ENCODE measurements at regions not wholly inside any gene's neighbourhood (a gene's known extent, or its start where the extent isn't known, plus 50 kb on each side); places are given as distances from the start of the nearest gene placed in this dataset.

DNA sequence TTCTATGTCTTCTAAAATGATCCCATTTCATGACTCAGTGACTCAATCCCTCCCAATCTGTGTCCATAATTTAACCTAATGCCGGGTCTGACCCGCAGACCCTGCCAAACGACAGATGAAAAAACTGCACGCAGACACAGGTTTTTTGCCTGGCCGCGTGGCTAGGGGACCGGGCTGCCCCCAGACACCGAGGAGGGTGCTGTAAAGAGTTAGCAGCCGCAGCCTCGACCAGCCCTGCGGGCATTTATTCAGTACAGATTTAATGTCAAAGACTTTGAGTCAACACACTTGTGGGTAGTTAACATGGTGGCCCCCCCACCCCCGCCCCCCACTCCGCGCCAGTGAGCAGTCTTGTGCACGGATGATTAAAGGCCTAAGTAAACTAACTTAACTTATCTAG is 1324.7 kb downstream of the GATA3 start:
- Histone ChIP-seq H3K4me1 (ENCODE audit: control insufficient read depth in 2 of 3, insufficient read depth in 2 of 3, low read depth in 1 of 3, low read length in 3 of 3) (no peaks in the 10 kb centered on the region), H3K27me3 (ENCODE audit: control insufficient read depth, insufficient read depth, low read length) (no peaks in the 10 kb centered on the region), H3K9me3 (ENCODE audit: control insufficient read depth in 2 of 3, insufficient read depth in 1 of 3, low read length in 3 of 3) (no peaks in the 10 kb centered on the region), H3K9ac (ENCODE audit: low read length in 3 of 3) (no peak overlapping the region), H3K4me3 (ENCODE audit: low read length in 3 of 3) (no peak overlapping the region), H3K27ac (ENCODE audit: low read depth in 2 of 2, low read length in 2 of 2) (no peak overlapping the region), H3K36me3 (ENCODE audit: control insufficient read depth in 2 of 3, insufficient read depth in 3 of 3, low read length in 3 of 3) (no peaks in the 10 kb centered on the region)
- intact Hi-C loops (cut with DNase I), result no loop called here
- TF ChIP-seq, protein P1, sequence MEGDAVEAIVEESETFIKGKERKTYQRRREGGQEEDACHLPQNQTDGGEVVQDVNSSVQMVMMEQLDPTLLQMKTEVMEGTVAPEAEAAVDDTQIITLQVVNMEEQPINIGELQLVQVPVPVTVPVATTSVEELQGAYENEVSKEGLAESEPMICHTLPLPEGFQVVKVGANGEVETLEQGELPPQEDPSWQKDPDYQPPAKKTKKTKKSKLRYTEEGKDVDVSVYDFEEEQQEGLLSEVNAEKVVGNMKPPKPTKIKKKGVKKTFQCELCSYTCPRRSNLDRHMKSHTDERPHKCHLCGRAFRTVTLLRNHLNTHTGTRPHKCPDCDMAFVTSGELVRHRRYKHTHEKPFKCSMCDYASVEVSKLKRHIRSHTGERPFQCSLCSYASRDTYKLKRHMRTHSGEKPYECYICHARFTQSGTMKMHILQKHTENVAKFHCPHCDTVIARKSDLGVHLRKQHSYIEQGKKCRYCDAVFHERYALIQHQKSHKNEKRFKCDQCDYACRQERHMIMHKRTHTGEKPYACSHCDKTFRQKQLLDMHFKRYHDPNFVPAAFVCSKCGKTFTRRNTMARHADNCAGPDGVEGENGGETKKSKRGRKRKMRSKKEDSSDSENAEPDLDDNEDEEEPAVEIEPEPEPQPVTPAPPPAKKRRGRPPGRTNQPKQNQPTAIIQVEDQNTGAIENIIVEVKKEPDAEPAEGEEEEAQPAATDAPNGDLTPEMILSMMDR (IDR thresholded peaks at IDR 0.05; ENCODE audit: borderline replicate concordance, extremely low read depth, insufficient read depth), result no peak
- no peak for DNase-seq
- no peak for FAIRE-seq

DNA sequence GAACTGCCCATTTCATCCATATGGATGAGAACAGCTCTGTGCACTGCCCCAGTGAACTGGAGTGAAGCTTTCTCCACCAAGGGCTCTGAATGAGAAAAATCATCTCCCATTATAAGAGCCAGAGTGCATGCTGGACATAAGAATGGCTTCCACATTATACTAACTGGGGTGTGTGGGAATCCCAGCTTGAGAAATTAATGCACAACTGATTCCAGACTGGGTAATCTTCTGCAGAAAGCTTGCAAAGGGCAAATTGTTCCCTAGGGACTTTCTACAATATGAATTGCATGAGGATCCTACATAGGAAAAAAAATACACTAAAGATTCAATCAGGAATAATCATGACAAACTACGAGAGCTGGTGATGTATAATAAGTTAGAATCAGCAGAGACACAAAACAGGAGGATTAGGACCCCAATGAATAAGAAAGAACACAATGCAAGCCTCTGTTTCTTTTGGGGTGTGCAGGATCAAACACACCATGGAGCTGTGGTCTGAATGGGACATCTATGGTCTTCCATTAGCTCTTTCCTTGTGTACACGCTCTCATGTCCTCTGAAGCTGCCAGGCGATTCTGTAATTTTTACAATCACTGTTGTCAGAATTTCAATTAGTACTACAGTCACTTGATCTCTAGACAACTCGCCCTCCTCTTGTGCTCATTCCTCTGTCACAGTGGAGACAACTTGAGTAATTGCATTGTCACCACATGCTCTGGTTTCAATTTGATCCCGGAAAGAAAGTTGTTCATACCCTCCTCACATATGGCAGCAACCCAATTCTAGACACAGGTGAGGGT is 1327.4 kb downstream of the GATA3 start:
- no peaks in the 10 kb centered on the region for H3K36me3 ChIP-seq (ENCODE audit: control insufficient read depth in 2 of 3, insufficient read depth in 3 of 3, low read length in 3 of 3)
- no peaks in the 10 kb centered on the region for H3K27me3 ChIP-seq (ENCODE audit: control insufficient read depth, insufficient read depth, low read length)
- intact Hi-C loops (cut with DNase I), result no loop called here
- no peak overlapping the region for H3K9ac ChIP-seq (ENCODE audit: low read length in 3 of 3)
- no peak for FAIRE-seq
- H3K4me3 ChIP-seq (ENCODE audit: low read length in 3 of 3), result no peak overlapping the region
- DNase-seq, result peak in 2 of 5 donors; percentile 37
- TF ChIP-seq, protein P1 (IDR thresholded peaks at IDR 0.05; ENCODE audit: borderline replicate concordance, extremely low read depth, insufficient read depth), result no peak
- H3K9me3 ChIP-seq (ENCODE audit: control insufficient read depth in 2 of 3, insufficient read depth in 1 of 3, low read length in 3 of 3), result no peaks in the 10 kb centered on the region
- no peaks in the 10 kb centered on the region for H3K4me1 ChIP-seq (ENCODE audit: control insufficient read depth in 2 of 3, insufficient read depth in 2 of 3, low read depth in 1 of 3, low read length in 3 of 3)
- no peak overlapping the region for H3K27ac ChIP-seq (ENCODE audit: low read depth in 2 of 2, low read length in 2 of 2)

DNA sequence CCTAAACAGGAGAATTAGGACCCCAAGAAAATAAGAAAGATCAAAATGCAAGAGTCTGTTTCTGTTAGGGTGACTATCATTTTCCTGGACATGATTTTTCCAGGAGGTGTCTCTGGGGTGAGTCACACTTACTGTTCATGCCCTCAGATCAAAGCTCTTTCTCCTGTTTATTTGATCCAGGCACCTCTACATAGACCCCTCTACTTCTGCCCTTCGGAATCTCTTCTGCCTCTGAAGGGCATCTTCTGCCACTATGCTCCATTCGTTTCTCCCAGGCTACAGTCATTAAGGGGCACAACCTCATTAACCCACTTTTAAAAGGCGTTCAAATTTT is 1328.0 kb downstream of the GATA3 start:
- no peak overlapping the region for H3K27ac ChIP-seq (ENCODE audit: low read depth in 2 of 2, low read length in 2 of 2)
- no peak overlapping the region for H3K9ac ChIP-seq (ENCODE audit: low read length in 3 of 3)
- no peaks in the 10 kb centered on the region for H3K9me3 ChIP-seq (ENCODE audit: control insufficient read depth in 2 of 3, insufficient read depth in 1 of 3, low read length in 3 of 3)
- intact Hi-C loops (cut with DNase I), result no loop called here
- no peak for FAIRE-seq
- DNase-seq, result no peak
- H3K27me3 ChIP-seq (ENCODE audit: control insufficient read depth, insufficient read depth, low read length), result no peaks in the 10 kb centered on the region
- no peak overlapping the region for H3K4me3 ChIP-seq (ENCODE audit: low read length in 3 of 3)
- H3K4me1 ChIP-seq (ENCODE audit: control insufficient read depth in 2 of 3, insufficient read depth in 2 of 3, low read depth in 1 of 3, low read length in 3 of 3), result no peaks in the 10 kb centered on the region
- no peaks in the 10 kb centered on the region for H3K36me3 ChIP-seq (ENCODE audit: control insufficient read depth in 2 of 3, insufficient read depth in 3 of 3, low read length in 3 of 3)
- TF ChIP-seq, protein P1 (IDR thresholded peaks at IDR 0.05; ENCODE audit: borderline replicate concordance, extremely low read depth, insufficient read depth), result no peak

DNA sequence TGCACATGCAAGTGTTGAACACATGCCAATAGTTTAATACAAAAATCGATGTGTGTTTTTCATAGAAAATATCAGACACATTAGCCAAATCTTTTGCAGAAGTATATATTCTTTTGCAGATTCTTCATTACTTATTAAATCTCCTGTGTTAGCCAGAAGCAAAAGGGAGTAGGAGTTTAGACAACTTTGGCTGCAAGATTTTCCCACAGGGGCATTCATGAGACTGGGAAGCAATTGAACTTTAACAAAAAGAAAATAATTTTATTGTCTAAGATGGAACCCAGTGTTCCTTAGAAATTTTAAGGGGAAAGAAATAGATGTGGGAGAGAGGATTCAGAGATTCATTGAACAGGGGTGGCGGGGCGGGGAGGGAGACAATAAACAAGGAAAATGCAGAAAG is 1336.0 kb downstream of the GATA3 start:
- TF ChIP-seq, protein P1 (IDR thresholded peaks at IDR 0.05; ENCODE audit: borderline replicate concordance, extremely low read depth, insufficient read depth), result no peak
- DNase-seq, result no peak
- FAIRE-seq, result no peak
- intact Hi-C loops (cut with DNase I), result no loop called here
- H3K9ac ChIP-seq (ENCODE audit: low read length in 3 of 3), result no peak overlapping the region
- H3K4me3 ChIP-seq (ENCODE audit: low read length in 3 of 3), result no peak overlapping the region
- no peaks in the 10 kb centered on the region for H3K27me3 ChIP-seq (ENCODE audit: control insufficient read depth, insufficient read depth, low read length)
- no peak overlapping the region for H3K27ac ChIP-seq (ENCODE audit: low read depth in 2 of 2, low read length in 2 of 2)
- H3K36me3 ChIP-seq (ENCODE audit: control insufficient read depth in 2 of 3, insufficient read depth in 3 of 3, low read length in 3 of 3), result no peaks in the 10 kb centered on the region
- no peaks in the 10 kb centered on the region for H3K4me1 ChIP-seq (ENCODE audit: control insufficient read depth in 2 of 3, insufficient read depth in 2 of 3, low read depth in 1 of 3, low read length in 3 of 3)
- no peaks in the 10 kb centered on the region for H3K9me3 ChIP-seq (ENCODE audit: control insufficient read depth in 2 of 3, insufficient read depth in 1 of 3, low read length in 3 of 3)

Measured in kidney (tissue), 13 donors.